Neural cell (in vitro differentiated cells): ENCODE measurements at regions not wholly inside any gene's neighbourhood (a gene's known extent, or its start where the extent isn't known, plus 50 kb on each side); places are given as distances from the start of the nearest gene placed in this dataset.

Experiments
- H2AFZ ChIP-seq: fragments of 200-600, 300-800 bp; sonication (generic), shearing (Covaris generic); 2 replicates; pipeline ENCODE4 v1.6.0; 2014; ENCODE audit warnings: low read depth, mild to moderate bottlenecking, antibody characterized with exemption, low read length, moderate library complexity
- H3F3A ChIP-seq: fragments of 200-600 bp; shearing (Covaris generic); 2 replicates; pipeline ENCODE4 v1.6.1; 2016; ENCODE audit warnings: mild to moderate bottlenecking, moderate library complexity, mixed read lengths, antibody characterized with exemption, low read length; ENCODE audit not compliant: insufficient read depth, poor library complexity, severe bottlenecking
- H3K27ac ChIP-seq: fragments of 200-600, 300-800 bp; sonication (generic), shearing (Covaris generic); 2 replicates; pipeline ENCODE4 v1.5.1; 2014; ENCODE audit warnings: mild to moderate bottlenecking, low read length, moderate library complexity
- H3K27me3 ChIP-seq: fragments of 300-800, 200-600 bp; sonication (generic), shearing (Covaris generic); 2 replicates; pipeline ENCODE4 v1.6.0; 2014; ENCODE audit warnings: mild to moderate bottlenecking, low read depth, low read length, moderate library complexity; ENCODE audit not compliant: insufficient read depth
- H3K36me3 ChIP-seq: fragments of 300-800, 200-600 bp; sonication (generic), shearing (Covaris generic); 2 replicates; pipeline ENCODE4 v1.5.1; 2014; ENCODE audit warnings: mild to moderate bottlenecking, antibody characterized with exemption, low read length, moderate library complexity; ENCODE audit not compliant: insufficient read depth
- H3K4me2 ChIP-seq: fragments of 300-800, 200-600 bp; sonication (generic), shearing (Covaris generic); 2 replicates; pipeline ENCODE4 v1.6.0; 2014; ENCODE audit warnings: mild to moderate bottlenecking, low read length
- H3K4me3 ChIP-seq: fragments of 300-800, 200-600 bp; sonication (generic), shearing (Covaris generic); 2 replicates; pipeline ENCODE4 v1.5.1; 2014; ENCODE audit warnings: mild to moderate bottlenecking, low read length, moderate library complexity
- H3K79me2 ChIP-seq: fragments of 200-600 bp; shearing (Covaris generic); replicated peaks from 2 replicates; pipeline ENCODE4 v1.6.0; 2014; ENCODE audit warnings: mild to moderate bottlenecking, low read length, moderate library complexity; ENCODE audit not compliant: insufficient read depth
- H3K9ac ChIP-seq: fragments of 300-800, 200-600 bp; sonication (generic), shearing (Covaris generic); 2 replicates; pipeline ENCODE4 v1.6.1; 2016; ENCODE audit warnings: mild to moderate bottlenecking, low read length, mixed read lengths
- H3K9me2 ChIP-seq: fragments of 200-600 bp; shearing (Covaris generic); 2 replicates; pipeline ENCODE4 v1.6.1; 2016; ENCODE audit warnings: mild to moderate bottlenecking, low read length, mixed read lengths; ENCODE audit not compliant: insufficient read depth
- H3K9me3 ChIP-seq: fragments of 200-600, 300-800 bp; sonication (generic), shearing (Covaris generic); 2 replicates; pipeline ENCODE4 v1.6.1; 2016; ENCODE audit warnings: mild to moderate bottlenecking, mixed run types, low read length, moderate library complexity, mixed read lengths
- H4K20me1 ChIP-seq: fragments of 200-600 bp; shearing (Covaris generic); 2 replicates; pipeline ENCODE4 v1.6.1; 2016; ENCODE audit warnings: mild to moderate bottlenecking, mixed run types; ENCODE audit not compliant: insufficient read depth
- CTCF ChIP-seq: fragments of 450-650 bp; IDR thresholded peaks from 2 replicates; pipeline ENCODE4 v1.5.1; 2014; ENCODE audit warnings: antibody characterized with exemption, mild to moderate bottlenecking, moderate library complexity; ENCODE audit not compliant: poor library complexity, severe bottlenecking
- EP300 ChIP-seq: fragments of 450-650 bp; conservative IDR thresholded peaks from 2 replicates; pipeline ENCODE4 v1.6.1; 2014; ENCODE audit warnings: antibody characterized with exemption, mild to moderate bottlenecking, moderate library complexity; ENCODE audit not compliant: poor library complexity, severe bottlenecking
- EZH2 ChIP-seq: fragments of 200-600, 300-800 bp; shearing (Covaris generic), sonication (generic); IDR thresholded peaks from 2 replicates; pipeline ENCODE4 v1.6.1; 2014; ENCODE audit warnings: antibody characterized with exemption, low read length, borderline replicate concordance, mild to moderate bottlenecking; ENCODE audit not compliant: insufficient read depth, poor library complexity, severe bottlenecking
- MXI1 ChIP-seq: fragments of 450-650 bp; conservative IDR thresholded peaks from 2 replicates; pipeline ENCODE4 v1.6.1; 2014; ENCODE audit warnings: antibody characterized with exemption, mild to moderate bottlenecking; ENCODE audit not compliant: poor library complexity, severe bottlenecking
- POLR2AphosphoS5 ChIP-seq: IDR thresholded peaks from 2 replicates; pipeline ENCODE4 v1.6.1; 2012
- RAD21 ChIP-seq: fragments of 450-650 bp; conservative IDR thresholded peaks from 2 replicates; pipeline ENCODE4 v1.6.1; 2014; ENCODE audit warnings: antibody characterized with exemption, mild to moderate bottlenecking, moderate library complexity
- REST ChIP-seq: IDR thresholded peaks from 2 replicates; pipeline ENCODE4 v1.6.1; 2012; ENCODE audit warnings: borderline replicate concordance
- SMC3 ChIP-seq: fragments of 450-650 bp; conservative IDR thresholded peaks from 2 replicates; pipeline ENCODE4 v1.6.1; 2014; ENCODE audit warnings: antibody characterized with exemption, mild to moderate bottlenecking, moderate library complexity; ENCODE audit not compliant: poor library complexity
- TAF1 ChIP-seq: IDR thresholded peaks from 2 replicates; pipeline ENCODE4 v1.6.1; 2012; ENCODE audit warnings: low read depth

GRCh38 chr5:175308701-175309100 is 135.3 kb downstream of the DRD1 start:
- Histone ChIP-seq H3K4me2 (no peak overlapping the region), H3K9me3 (no peaks in the 10 kb centered on the region), H3F3A (no peaks in the 10 kb centered on the region), H3K9me2 (no peaks in the 10 kb centered on the region), H3K27ac (no peak overlapping the region), H3K9ac (no peak overlapping the region), H3K4me3 (no peak overlapping the region), H4K20me1 (no peaks in the 10 kb centered on the region), H3K27me3 (no peaks in the 10 kb centered on the region), H3K79me2 (no peaks in the 10 kb centered on the region), H3K36me3 (no peaks in the 10 kb centered on the region), H2AFZ (no peak overlapping the region)
- no peak for TF ChIP-seq REST
- no peak for TF ChIP-seq CTCF
- no peak for TF ChIP-seq POLR2AphosphoS5
- TF ChIP-seq EZH2: no peak
- no peak for TF ChIP-seq RAD21

DNA sequence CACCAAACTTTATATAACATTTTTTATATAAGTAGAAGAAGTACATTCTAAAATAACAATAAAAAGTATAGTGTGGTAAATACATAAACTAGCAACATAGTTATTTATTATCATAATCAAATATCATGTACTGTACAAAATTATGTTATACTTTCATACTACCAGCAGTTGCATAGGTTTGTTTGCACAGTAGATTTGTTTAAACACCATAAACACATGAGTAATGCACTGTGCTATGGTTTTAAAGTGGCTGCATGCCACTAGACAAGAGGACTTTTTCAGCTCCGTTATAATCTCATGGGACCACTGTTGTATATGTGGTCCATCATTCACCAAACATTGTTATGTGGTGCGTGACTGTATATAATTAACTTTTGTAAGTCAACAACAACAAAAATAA is 137.6 kb downstream of the DRD1 start:
- Histone ChIP-seq H3K9ac (no peak overlapping the region), H4K20me1 (no peaks in the 10 kb centered on the region), H3K9me2 (no peaks in the 10 kb centered on the region), H3K36me3 (no peaks in the 10 kb centered on the region), H3K4me3 (no peak overlapping the region), H3K27me3 (no peaks in the 10 kb centered on the region), H2AFZ (no peak overlapping the region), H3K9me3 (no peaks in the 10 kb centered on the region), H3K79me2 (no peaks in the 10 kb centered on the region), H3K4me2 (no peak overlapping the region), H3K27ac (no peak overlapping the region), H3F3A (no peaks in the 10 kb centered on the region)
- TF ChIP-seq MXI1: no peak
- TF ChIP-seq SMC3: no peak
- TF ChIP-seq CTCF: no peak
- no peak for TF ChIP-seq REST
- no peak for TF ChIP-seq EZH2
- TF ChIP-seq RAD21: no peak
- TF ChIP-seq POLR2AphosphoS5: no peak
- no peak for TF ChIP-seq EP300
- no peak for TF ChIP-seq TAF1
